Ovary (tissue), 7 donors: ENCODE measurements at regions not wholly inside any gene's neighbourhood (a gene's known extent, or its start where the extent isn't known, plus 50 kb on each side); places are given as distances from the start of the nearest gene placed in this dataset.

ENCODE experiments used
- DNase-seq, 5 donors: peaks; one replicate each; pipeline ENCODE4 v3.0.0-alpha.2; 2019 to 2020
- H3K27ac ChIP-seq, 2 donors: fragments of 200-600 bp; one replicate each; pipeline versions ENCODE4 v1.5.1 to v1.8.0; 2019 to 2022
- H3K27me3 ChIP-seq: fragments of 200-600 bp; one replicate; pipeline ENCODE4 v1.8.0; 2022
- H3K36me3 ChIP-seq: fragments of 200-600 bp; sonication (generic); one replicate; pipeline ENCODE4 v1.5.1; 2019
- H3K4me1 ChIP-seq: one replicate; pipeline ENCODE4 v1.8.1; 2013; ENCODE audit warnings: mild to moderate bottlenecking, moderate library complexity; ENCODE audit not compliant: insufficient read depth
- H3K4me3 ChIP-seq: fragments of 200-600 bp; sonication (generic); one replicate; pipeline ENCODE4 v1.5.1; 2017
- H3K9me3 ChIP-seq, 2 donors: fragments of 200-600 bp in 1 of 2; sonication (generic) in 1 of 2; one replicate each; pipeline versions ENCODE4 v1.5.1 to v1.8.1; 2013 to 2019; ENCODE audit warnings: mild to moderate bottlenecking in 1 of 2, moderate library complexity in 1 of 2
- CTCF ChIP-seq, 3 donors: fragments of 450-650 bp in 2 of 3; fragments of 200-600 bp in 1 of 3; IDR thresholded peaks; one replicate each; pipeline versions ENCODE4 v1.5.1 to v1.8.0; 2016 to 2022; ENCODE audit warnings: antibody characterized with exemption in 3 of 3, mild to moderate bottlenecking in 1 of 3
- EP300 ChIP-seq: sonication (generic); formaldehyde crosslinking; IDR thresholded peaks from one replicate; pipeline ENCODE4 v1.6.1; 2017; ENCODE audit warnings: antibody characterized with exemption
- POLR2A ChIP-seq: fragments of 450-650 bp; IDR thresholded peaks from one replicate; pipeline ENCODE4 v1.6.1; 2017; ENCODE audit warnings: antibody characterized with exemption, mild to moderate bottlenecking, moderate library complexity
- WGBS, 3 donors: extraction: QIAGEN DNeasy Blood & Tissue Kit in 1 of 3; methylation state at CpG; one replicate each; pipeline versions ENCODE4 v1.1.5 to v1.1.7; 2013 to 2017; 5-methylcytosine and 5-hydroxymethylcytosine counted together
- intact Hi-C, 4 donors: fragments of 100-400 bp; cut with DNase I; formaldehyde crosslinking; loops; one replicate each; pipeline versions ENCODE4 v1.11.0 to v1.15.1; 2022 to 2023
- donor health status: DM: no; HTN: no; CAD: no; lungs with moderate emphysema.
- donor health status: DM: no; HTN: no; CAD: no.
- donor health status: Bipolar disorder and iron deficiency.
- donor health status: DM: no; HTN: no; CAD: no.
- donor health status: DM: yes; HTN: yes; CAD: no.

- no peak overlapping the region for H3K4me3 ChIP-seq
- no peak overlapping the region for H3K27ac ChIP-seq
- intact Hi-C loops = no loop called here
- H3K9me3 ChIP-seq = no peaks in the 10 kb centered on the region
- H3K4me1 ChIP-seq = no peaks in the 10 kb centered on the region
- no peak for DNase-seq
- no peaks in the 10 kb centered on the region for H3K36me3 ChIP-seq
- H3K27me3 ChIP-seq = no peaks in the 10 kb centered on the region
- no peak for TF ChIP-seq EP300
- TF ChIP-seq CTCF (IDR thresholded peaks at IDR 0.05) = no peak
- TF ChIP-seq POLR2A = no peak
- WGBS, 3 donors = 80 to 83% (median 82%) methylated on average over 5 of the region's 5 CpGs
These were observed 92.9 kb downstream of the IRF8 start for GRCh38 chr16:85991856-85992255.

DNA sequence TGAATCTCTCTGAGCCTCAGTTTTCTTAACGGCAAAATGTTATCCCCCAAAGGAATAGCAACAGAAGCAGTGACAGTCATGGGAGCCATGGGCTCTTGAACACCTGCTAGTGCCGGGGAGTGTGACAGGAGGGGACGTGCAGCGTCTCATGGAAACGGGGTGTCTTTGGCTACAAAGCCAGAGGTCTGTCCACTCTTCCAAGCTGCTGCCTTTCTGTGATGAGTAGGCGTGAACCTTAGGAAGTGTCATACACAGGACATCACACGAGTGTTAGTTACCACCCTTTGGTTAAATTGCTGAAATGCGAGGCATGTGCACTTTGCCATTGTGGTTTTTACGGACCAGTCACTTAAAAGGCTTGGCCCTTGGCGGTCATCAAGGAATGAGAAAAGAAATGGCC, 93.4 kb downstream of the IRF8 start:
- no peaks in the 10 kb centered on the region for H3K36me3 ChIP-seq
- WGBS, 3 donors = 79 to 81% (median 80%) methylated on average over 10 of the region's 10 CpGs
- H3K4me1 ChIP-seq = no peaks in the 10 kb centered on the region
- intact Hi-C loops = no loop called here
- no peaks in the 10 kb centered on the region for H3K27me3 ChIP-seq
- H3K4me3 ChIP-seq = no peak overlapping the region
- H3K27ac ChIP-seq = no peak overlapping the region
- no peak for TF ChIP-seq EP300
- TF ChIP-seq CTCF (IDR thresholded peaks at IDR 0.05) = no peak
- no peak for TF ChIP-seq POLR2A
- no peak for DNase-seq
- H3K9me3 ChIP-seq = no peaks in the 10 kb centered on the region

DNA sequence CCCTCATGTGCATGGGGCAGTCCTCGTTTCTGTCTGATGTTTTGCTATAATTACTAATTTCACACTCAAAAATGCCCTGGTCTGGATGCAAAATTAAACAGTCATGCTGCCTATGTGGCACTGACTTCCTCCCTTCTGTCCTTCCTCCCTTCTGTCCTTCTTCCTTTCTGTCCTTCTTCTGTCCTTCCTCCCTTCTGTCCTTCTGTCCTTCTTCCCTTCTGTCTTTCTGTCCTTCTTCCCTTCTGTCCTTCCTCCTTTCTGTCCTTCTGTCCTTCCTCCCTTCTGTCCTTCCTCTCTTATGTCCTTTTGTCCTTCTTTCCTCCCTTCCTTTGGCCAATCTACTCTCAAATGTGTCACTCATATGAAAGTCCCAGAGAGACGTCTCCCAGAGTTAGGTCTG, 93.8 kb downstream of the IRF8 start:
- TF ChIP-seq EP300 (no peak), CTCF (IDR thresholded peaks at IDR 0.05) (no peak), POLR2A (no peak)
- Histone ChIP-seq H3K9me3 (no peaks in the 10 kb centered on the region), H3K4me3 (no peak overlapping the region), H3K27ac (no peak overlapping the region), H3K36me3 (no peaks in the 10 kb centered on the region), H3K27me3 (no peaks in the 10 kb centered on the region), H3K4me1 (no peaks in the 10 kb centered on the region)
- no peak for DNase-seq
- intact Hi-C loops = no loop called here
- 74 to 81% (median 81%) methylated on average over 2 of the region's 2 CpGs for WGBS, 3 donors

DNA sequence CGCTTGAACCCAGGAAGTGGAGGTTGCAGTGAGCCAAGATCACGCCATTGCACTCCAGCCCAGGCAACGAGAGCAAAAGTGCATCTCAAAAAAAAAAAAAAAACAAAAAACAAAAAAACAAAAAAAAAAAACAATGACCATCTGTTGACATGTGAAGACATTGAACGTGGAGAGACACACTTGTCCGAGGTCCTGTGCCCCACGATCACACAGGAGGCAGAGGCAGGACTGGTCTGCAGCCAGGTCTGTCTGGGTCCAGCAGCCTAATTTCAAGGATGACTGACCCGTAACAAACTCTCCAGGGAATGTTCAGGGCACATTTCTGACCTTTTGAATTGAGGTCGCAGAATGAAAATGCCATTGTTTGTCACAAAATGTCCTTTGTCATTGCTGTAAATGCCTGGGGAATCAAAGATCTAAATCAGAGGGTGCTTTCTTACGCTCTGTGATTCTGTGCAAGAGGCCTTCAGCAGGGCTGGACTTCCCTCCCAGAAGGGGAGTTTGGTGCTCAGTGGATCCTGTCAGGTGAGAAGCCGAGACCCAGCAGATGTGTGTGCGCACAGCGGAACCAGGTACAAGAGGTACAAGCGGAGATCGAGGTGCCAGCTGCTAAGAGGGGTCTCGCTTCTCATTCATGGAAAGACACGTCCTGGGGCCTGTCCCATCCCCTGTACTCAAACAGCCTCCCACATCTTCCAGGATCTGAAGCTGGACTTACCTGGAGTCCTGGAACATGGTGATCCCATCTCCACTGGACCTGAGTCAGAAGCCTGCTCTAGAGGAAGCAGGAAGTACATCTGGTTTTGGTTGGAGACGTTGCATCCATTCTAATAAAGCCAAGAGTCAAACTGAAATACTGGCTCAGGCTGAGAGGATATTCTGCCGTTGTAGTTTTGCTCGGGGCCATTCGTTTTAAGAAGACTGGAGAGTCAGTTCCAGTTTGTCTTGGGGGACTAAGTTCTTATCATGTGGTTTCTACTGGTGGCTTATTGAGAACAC, 95.8 kb downstream of the IRF8 start:
- no peak for DNase-seq
- Histone ChIP-seq H3K9me3 (no peaks in the 10 kb centered on the region), H3K27me3 (no peaks in the 10 kb centered on the region), H3K27ac (no peak overlapping the region), H3K4me1 (no peaks in the 10 kb centered on the region), H3K4me3 (no peak overlapping the region), H3K36me3 (no peaks in the 10 kb centered on the region)
- intact Hi-C loops = no loop called here
- 85 to 92% (median 87%) methylated on average over 20 of the region's 20 CpGs for WGBS, 3 donors
- TF ChIP-seq POLR2A (no peak), EP300 (no peak), CTCF (IDR thresholded peaks at IDR 0.05) (no peak)
